MCF 10A (cell line): ENCODE measurements at regions not wholly inside any gene's neighbourhood (a gene's known extent, or its start where the extent isn't known, plus 50 kb on each side); places are given as distances from the start of the nearest gene placed in this dataset.

Source experiments
- BruUV-seq: library from RNA; stranded (reverse); fragments of 400-500 nt; replicated peaks from 2 replicates; lab custom pipeline; 2021; lab: Mats Ljungman, UMichigan
- CTCF ChIA-PET: fragments of 300-600 bp; sonication (Branson Sonifier 250); formaldehyde crosslinking; extraction: SDS; loops from one replicate; lab custom pipeline; 2021; ENCODE audit warnings: antibody characterized with exemption, inconsistent platforms; lab: Yijun Ruan, JAX
- POLR2A ChIA-PET: fragments of 300-600, 350-650 bp; sonication (Branson Sonifier 250); formaldehyde crosslinking; extraction: SDS; loops from one replicate; lab custom pipeline; 2020; ENCODE audit warnings: antibody characterized with exemption, inconsistent platforms; lab: Yijun Ruan, JAX
- DNase-seq: peaks from one replicate; pipeline ENCODE4 v3.0.0-alpha.2; 2018; ENCODE audit not compliant: unreplicated experiment
- H3K27ac Mint-ChIP-seq: one replicate; pipeline ENCODE4 v1.8.0; 2022; ENCODE audit warnings: mild to moderate bottlenecking, low read depth, mixed read lengths; ENCODE audit not compliant: unreplicated experiment
- H3K27me3 Mint-ChIP-seq: one replicate; pipeline ENCODE4 v1.8.0; 2022; ENCODE audit warnings: mixed read lengths; ENCODE audit not compliant: insufficient read depth, unreplicated experiment
- H3K36me3 Mint-ChIP-seq: one replicate; pipeline ENCODE4 v1.8.0; 2022; ENCODE audit warnings: mild to moderate bottlenecking, moderate library complexity, mixed read lengths; ENCODE audit not compliant: insufficient read depth, unreplicated experiment
- H3K4me1 Mint-ChIP-seq: one replicate; pipeline ENCODE4 v1.8.0; 2022; ENCODE audit warnings: mixed read lengths; ENCODE audit not compliant: insufficient read depth, unreplicated experiment
- H3K4me3 Mint-ChIP-seq: one replicate; pipeline ENCODE4 v1.8.0; 2022; ENCODE audit warnings: mild to moderate bottlenecking, moderate library complexity, mixed read lengths; ENCODE audit not compliant: unreplicated experiment
- H3K9me3 Mint-ChIP-seq: one replicate; pipeline ENCODE4 v1.8.0; 2022; ENCODE audit warnings: mixed read lengths; ENCODE audit not compliant: unreplicated experiment
- CTCF ChIP-seq: fragments of 200-600 bp; IDR thresholded peaks from one replicate; pipeline ENCODE4 v1.8.0; 2022; ENCODE audit warnings: antibody characterized with exemption, mild to moderate bottlenecking; ENCODE audit not compliant: unreplicated experiment
- intact Hi-C: fragments of 100-400 bp; cut with micrococcal nuclease; formaldehyde crosslinking; loops from 2 replicates; pipeline ENCODE4 v1.14.1; 2022

GRCh38 chr3:94937980-94938379 is 875.1 kb downstream of the NSUN3 start:
- no peaks in the 10 kb centered on the region for H3K27me3 Mint-ChIP-seq
- H3K27ac Mint-ChIP-seq: no peak overlapping the region
- CTCF ChIA-PET: no interaction called here
- intact Hi-C loops: no loop called here
- no peak for DNase-seq
- peaks cover 9% of the 10 kb centered on the region for H3K9me3 Mint-ChIP-seq
- TF ChIP-seq CTCF: no peak
- H3K36me3 Mint-ChIP-seq: no peaks in the 10 kb centered on the region
- no peak overlapping the region for H3K4me3 Mint-ChIP-seq
- BruUV-seq: no TSS peak
- peaks cover 11% of the 10 kb centered on the region for H3K4me1 Mint-ChIP-seq
- POLR2A ChIA-PET: no interaction called here

- intact Hi-C loops: no loop called here
Measured at GRCh38 chr3:94946683-94947082, 883.8 kb downstream of the NSUN3 start.

GRCh38 chr3:94961423-94962100 is 898.7 kb downstream of the NSUN3 start:
- Mint-ChIP-seq H3K27me3 (peaks cover 41% of the 10 kb centered on the region), H3K9me3 (peaks cover 8% of the 10 kb centered on the region), H3K27ac (no peak overlapping the region), H3K4me3 (no peak overlapping the region), H3K4me1 (no peaks in the 10 kb centered on the region), H3K36me3 (no peaks in the 10 kb centered on the region)
- no TSS peak for BruUV-seq
- ChIA-PET POLR2A (no interaction called here), CTCF (interaction anchor here (0.7 kb wide), 2 partner anchors 76 to 78 kb away, joined by 3 to 5 read pairs; no protein-coding TSS in a partner anchor)
- TF ChIP-seq CTCF: no peak
- DNase-seq: no peak
- intact Hi-C loops: no loop called here

More at GRCh38 chr3:94946683-94947082, 883.8 kb downstream of the NSUN3 start:
- Mint-ChIP-seq H3K9me3 (peaks cover 10% of the 10 kb centered on the region), H3K4me1 (no peaks in the 10 kb centered on the region), H3K4me3 (no peak overlapping the region), H3K36me3 (no peaks in the 10 kb centered on the region), H3K27me3 (peaks cover 21% of the 10 kb centered on the region), H3K27ac (no peak overlapping the region)
- ChIA-PET CTCF (no interaction called here), POLR2A (no interaction called here)
- no TSS peak for BruUV-seq
- DNase-seq: no peak
- TF ChIP-seq CTCF: no peak

- Mint-ChIP-seq H3K4me1 (no peaks in the 10 kb centered on the region), H3K9me3 (peaks cover 8% of the 10 kb centered on the region), H3K27ac (no peak overlapping the region), H3K4me3 (no peak overlapping the region), H3K36me3 (no peaks in the 10 kb centered on the region), H3K27me3 (peaks cover 66% of the 10 kb centered on the region)
- no peak for TF ChIP-seq CTCF
- POLR2A ChIA-PET: no interaction called here
- intact Hi-C loops: no loop called here
- no TSS peak for BruUV-seq
- CTCF ChIA-PET: no interaction called here
- DNase-seq: no peak
Measured at GRCh38 chr3:94965867-94966475, 903.1 kb downstream of the NSUN3 start.
